Thyroid gland (tissue), 4 donors: ENCODE measurements at regions not wholly inside any gene's neighbourhood (a gene's known extent, or its start where the extent isn't known, plus 50 kb on each side); places are given as distances from the start of the nearest gene placed in this dataset.
A peak's percentile ranks its signal among the peaks of the same experiment; 100 is the strongest.

ENCODE experiments used
- DNase-seq, 2 donors: peaks; one replicate each; pipeline ENCODE4 v3.0.0-alpha.2; 2019
- H3K27ac ChIP-seq, 3 donors: fragments of 200-600 bp; sonication (generic); 1 replicate in 2 of 3; 2 replicates in 1 of 3; pipeline ENCODE4 v1.5.1; 2016 to 2019; ENCODE audit warnings: mild to moderate bottlenecking in 1 of 3, moderate library complexity in 1 of 3
- H3K27me3 ChIP-seq: fragments of 200-600 bp; sonication (generic); one replicate; pipeline ENCODE4 v1.5.1; 2019
- H3K36me3 ChIP-seq, 2 donors: fragments of 200-600 bp; sonication (generic); one replicate each; pipeline ENCODE4 v1.5.1; 2016 to 2019
- H3K4me1 ChIP-seq, 2 donors: fragments of 200-600 bp; sonication (generic); one replicate each; pipeline ENCODE4 v1.5.1; 2017 to 2019
- H3K4me3 ChIP-seq, 3 donors: fragments of 200-600 bp; sonication (generic); replicated peaks in 1 of 3; 1 replicate in 2 of 3; 2 replicates in 1 of 3; pipeline ENCODE4 v1.5.1; 2016; ENCODE audit warnings: mild to moderate bottlenecking in 1 of 3
- H3K9me3 ChIP-seq: fragments of 200-600 bp; sonication (generic); one replicate; pipeline ENCODE4 v1.5.1; 2017
- POLR2A ChIP-seq, 2 donors: fragments of 450-650 bp; IDR thresholded peaks; one replicate each; pipeline ENCODE4 v1.6.1; 2017; ENCODE audit warnings: antibody characterized with exemption in 2 of 2, mild to moderate bottlenecking in 2 of 2, moderate library complexity in 1 of 2
- WGBS, 2 donors: methylation state at CpG; one replicate each; pipeline ENCODE4 v1.1.5; 2017; 5-methylcytosine and 5-hydroxymethylcytosine counted together
- intact Hi-C: fragments of 100-400 bp; cut with DNase I; formaldehyde crosslinking; loops from one replicate; pipeline ENCODE4 v1.15.1; 2023
- TF ChIP-seq, protein P1 (sequence below), 6 experiments: fragments of 200-600 bp in 3 of 6; fragments of 450-650 bp in 3 of 6; sonication (generic) in 3 of 6; IDR thresholded peaks; one replicate each; pipeline ENCODE4 v1.5.1; 2016 to 2019; ENCODE audit warnings: antibody characterized with exemption in 6 of 6, mild to moderate bottlenecking in 2 of 6, inconsistent platforms in 1 of 6, moderate library complexity in 1 of 6

DNA sequence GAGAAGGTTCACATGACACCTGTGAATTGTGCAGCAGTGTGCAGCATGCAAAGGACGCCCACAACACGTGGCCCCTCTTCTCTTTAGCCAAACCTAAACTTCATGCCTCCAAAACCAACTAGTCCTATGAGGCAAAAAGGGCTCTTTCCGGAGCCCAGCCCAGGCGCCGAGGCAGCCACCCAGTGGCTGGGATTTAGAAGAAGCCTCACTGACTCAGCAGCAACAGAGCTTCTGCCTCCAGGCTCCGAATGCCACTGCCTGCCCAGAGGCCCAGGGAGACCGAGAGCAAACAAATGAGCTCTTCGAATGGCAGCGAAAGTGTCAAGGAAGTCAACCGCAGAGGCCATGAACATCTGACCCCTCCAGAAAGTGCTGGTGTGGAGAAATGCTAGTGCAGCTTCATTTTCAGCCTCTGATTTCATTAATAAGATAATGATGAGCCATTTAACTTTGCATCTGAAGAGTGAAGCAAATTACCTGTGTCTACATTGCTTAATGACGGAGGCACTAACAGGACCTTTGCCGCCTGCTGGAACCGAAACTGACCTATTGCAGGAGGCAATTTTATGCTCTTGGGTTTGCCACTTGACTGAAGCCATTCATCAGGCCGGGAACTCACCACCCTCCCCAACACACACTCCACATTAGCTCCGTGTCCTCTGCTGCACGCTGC lies 157.7 kb upstream of the RPL38 start:
- H3K4me1 ChIP-seq: no peaks in the 10 kb centered on the region
- intact Hi-C loops: no loop called here
- H3K36me3 ChIP-seq: no peaks in the 10 kb centered on the region
- no peaks in the 10 kb centered on the region for H3K27me3 ChIP-seq
- DNase-seq: peak in 1 of 2 donors; percentile 61
- TF ChIP-seq, protein P1, sequence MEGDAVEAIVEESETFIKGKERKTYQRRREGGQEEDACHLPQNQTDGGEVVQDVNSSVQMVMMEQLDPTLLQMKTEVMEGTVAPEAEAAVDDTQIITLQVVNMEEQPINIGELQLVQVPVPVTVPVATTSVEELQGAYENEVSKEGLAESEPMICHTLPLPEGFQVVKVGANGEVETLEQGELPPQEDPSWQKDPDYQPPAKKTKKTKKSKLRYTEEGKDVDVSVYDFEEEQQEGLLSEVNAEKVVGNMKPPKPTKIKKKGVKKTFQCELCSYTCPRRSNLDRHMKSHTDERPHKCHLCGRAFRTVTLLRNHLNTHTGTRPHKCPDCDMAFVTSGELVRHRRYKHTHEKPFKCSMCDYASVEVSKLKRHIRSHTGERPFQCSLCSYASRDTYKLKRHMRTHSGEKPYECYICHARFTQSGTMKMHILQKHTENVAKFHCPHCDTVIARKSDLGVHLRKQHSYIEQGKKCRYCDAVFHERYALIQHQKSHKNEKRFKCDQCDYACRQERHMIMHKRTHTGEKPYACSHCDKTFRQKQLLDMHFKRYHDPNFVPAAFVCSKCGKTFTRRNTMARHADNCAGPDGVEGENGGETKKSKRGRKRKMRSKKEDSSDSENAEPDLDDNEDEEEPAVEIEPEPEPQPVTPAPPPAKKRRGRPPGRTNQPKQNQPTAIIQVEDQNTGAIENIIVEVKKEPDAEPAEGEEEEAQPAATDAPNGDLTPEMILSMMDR (IDR thresholded peaks at IDR 0.05): no peak
- no peak for TF ChIP-seq POLR2A (IDR thresholded peaks at IDR 0.05)
- no peak overlapping the region for H3K27ac ChIP-seq
- H3K4me3 ChIP-seq: no peak overlapping the region
- 33 to 62% methylated on average over 14 to 15 of the region's 16 CpGs for WGBS, 2 donors
- no peaks in the 10 kb centered on the region for H3K9me3 ChIP-seq

DNA sequence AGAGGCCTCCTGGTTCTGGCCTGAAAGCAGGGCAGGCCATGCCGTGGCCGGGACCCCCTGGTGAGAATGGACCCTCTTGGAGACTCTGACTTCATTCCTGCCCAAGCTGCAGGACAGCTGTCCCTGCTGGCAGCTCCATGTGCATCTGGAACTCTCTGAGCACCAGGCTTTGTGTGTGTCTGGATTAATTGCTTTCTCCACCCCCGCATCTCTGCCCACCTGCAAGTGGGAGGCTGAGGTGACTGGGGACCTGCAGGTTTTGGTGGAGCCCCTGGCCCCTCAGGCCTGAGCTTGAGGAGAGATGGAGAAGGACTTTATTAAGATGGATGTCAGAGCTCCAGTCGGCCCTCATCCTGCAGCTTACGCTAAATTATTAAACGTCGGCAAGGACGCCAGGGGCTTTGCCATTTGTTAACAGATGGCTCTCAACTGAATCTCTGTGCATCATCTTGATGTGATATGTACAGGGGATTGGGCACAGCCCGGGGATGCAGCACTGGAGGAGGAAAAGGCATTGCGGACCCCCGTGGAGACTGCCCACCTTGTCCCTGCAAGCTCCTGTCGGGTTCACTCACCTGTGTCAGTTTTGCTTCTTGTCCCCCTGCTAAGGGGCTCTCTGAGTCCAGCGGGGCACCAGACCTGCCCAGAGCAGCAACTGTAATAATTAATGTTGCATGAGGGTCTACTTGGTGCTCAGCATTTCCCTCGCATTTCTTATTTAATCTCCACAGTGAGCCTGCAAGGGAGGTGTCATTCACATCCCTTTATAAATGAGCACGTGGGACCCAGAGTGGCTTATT lies 154.1 kb upstream of the RPL38 start:
- Histone ChIP-seq H3K27me3 (no peaks in the 10 kb centered on the region), H3K36me3 (no peaks in the 10 kb centered on the region), H3K4me1 (no peaks in the 10 kb centered on the region), H3K9me3 (no peaks in the 10 kb centered on the region), H3K27ac (no peak overlapping the region), H3K4me3 (no peak overlapping the region)
- DNase-seq: no peak
- intact Hi-C loops: no loop called here
- WGBS, 2 donors: 75 to 78% methylated on average over 13 of the region's 15 CpGs
- no peak for TF ChIP-seq POLR2A (IDR thresholded peaks at IDR 0.05)
- TF ChIP-seq, protein P1 (IDR thresholded peaks at IDR 0.05): no peak

DNA sequence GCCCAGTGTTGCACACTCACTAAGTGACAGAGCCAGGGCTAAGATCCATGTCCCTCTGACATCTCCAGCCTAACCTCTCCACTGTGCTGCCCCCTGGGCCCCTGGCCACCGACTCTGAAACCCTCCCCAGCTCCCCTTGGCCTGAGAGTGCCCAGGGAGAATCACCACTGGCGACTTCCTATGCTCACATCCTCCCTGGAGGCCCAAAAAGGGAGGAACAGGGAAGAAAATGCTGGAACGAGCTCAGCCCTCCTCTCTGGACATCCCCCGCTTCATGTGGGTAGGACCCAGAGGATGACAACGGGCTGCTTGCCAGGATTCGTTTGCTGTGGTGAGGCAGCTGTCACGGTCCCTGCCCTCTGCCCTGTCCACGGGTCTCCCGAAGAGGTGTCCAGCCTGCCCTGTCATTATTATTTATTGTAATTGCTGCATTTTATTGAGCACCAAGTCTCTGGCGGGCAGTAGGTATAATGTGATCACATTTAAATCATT lies 153.5 kb upstream of the RPL38 start:
- intact Hi-C loops: no loop called here
- Histone ChIP-seq H3K27me3 (no peaks in the 10 kb centered on the region), H3K36me3 (no peaks in the 10 kb centered on the region), H3K9me3 (no peaks in the 10 kb centered on the region), H3K4me3 (no peak overlapping the region), H3K4me1 (no peaks in the 10 kb centered on the region), H3K27ac (no peak overlapping the region)
- TF ChIP-seq, protein P1 (IDR thresholded peaks at IDR 0.05): no peak
- no peak for TF ChIP-seq POLR2A (IDR thresholded peaks at IDR 0.05)
- no peak for DNase-seq
- 46 to 50% methylated on average over 9 to 10 of the region's 10 CpGs for WGBS, 2 donors

DNA sequence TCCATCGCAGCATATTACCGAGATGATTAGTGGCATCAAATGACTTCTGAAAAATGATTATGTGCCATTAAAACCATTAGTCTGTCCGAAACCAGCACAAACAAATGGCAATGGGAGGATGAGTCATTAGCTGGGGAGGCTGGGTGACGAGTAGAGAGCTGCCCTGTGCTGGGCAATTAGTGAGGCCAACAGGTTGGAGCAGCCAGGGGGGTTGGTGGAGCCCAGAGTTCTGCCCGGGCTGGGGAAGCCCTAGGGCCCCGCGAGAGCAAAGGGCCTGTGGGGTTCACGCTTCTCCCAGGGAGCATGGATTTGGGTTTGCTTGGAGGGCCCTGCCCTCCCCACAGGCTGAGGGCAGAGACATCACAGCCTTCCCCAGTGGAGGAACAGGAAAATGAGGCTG lies 152.1 kb upstream of the RPL38 start:
- no peak for TF ChIP-seq POLR2A (IDR thresholded peaks at IDR 0.05)
- TF ChIP-seq, protein P1 (IDR thresholded peaks at IDR 0.05): no peak
- H3K27ac ChIP-seq: no peak overlapping the region

More for the DNA sequence above, 152.1 kb upstream of the RPL38 start:
- H3K27me3 ChIP-seq: no peaks in the 10 kb centered on the region
- intact Hi-C loops: no loop called here
- H3K4me1 ChIP-seq: no peaks in the 10 kb centered on the region
- no peaks in the 10 kb centered on the region for H3K36me3 ChIP-seq
- no peak for DNase-seq
- H3K4me3 ChIP-seq: no peak overlapping the region
- WGBS, 2 donors: 80 to 82% methylated on average over 8 of the region's 8 CpGs
- no peaks in the 10 kb centered on the region for H3K9me3 ChIP-seq
